ENCODE measurements at regions not wholly inside any gene's neighbourhood (a gene's known extent, or its start where the extent isn't known, plus 50 kb on each side); places are given as distances from the start of the nearest gene placed in this dataset.
A peak's percentile ranks its signal among the peaks of the same experiment; 100 is the strongest.
"Not testable (repeated sequence)": the region's sequence is repeated elsewhere in the genome, so short reads cannot be mapped to it uniquely, and the experiment has no call there.

DNA sequence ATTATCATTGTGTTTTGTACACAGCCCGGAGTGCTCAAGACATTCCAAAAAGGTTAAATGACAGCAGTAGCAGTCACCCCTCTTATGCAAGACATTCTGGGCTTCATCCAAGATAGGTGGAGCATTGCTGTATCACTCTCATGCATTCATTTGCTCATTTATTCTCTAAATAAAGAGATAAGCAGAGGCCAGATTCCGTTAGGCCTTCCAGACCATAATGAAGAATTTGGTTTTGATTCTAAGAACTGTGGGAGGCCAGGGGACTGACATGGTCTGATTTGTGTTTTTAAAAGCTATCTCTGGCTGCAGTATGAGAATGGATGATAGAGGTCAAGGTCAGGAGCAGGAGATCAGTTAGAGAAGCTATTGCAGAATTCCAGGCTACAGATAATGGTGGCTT lies 145.8 kb downstream of the KCNRG start:
- ATAC-seq (no peak), DNase-seq (ENCODE audit: low spot score in 2 of 2) (no peak)
- Mint-ChIP-seq H3K36me3 (peaks cover 2 to 5% of the 10 kb centered on the region in 2 donors), H3K27ac (no peak overlapping the region), H3K9me3 (no peaks in the 10 kb centered on the region)

DNA sequence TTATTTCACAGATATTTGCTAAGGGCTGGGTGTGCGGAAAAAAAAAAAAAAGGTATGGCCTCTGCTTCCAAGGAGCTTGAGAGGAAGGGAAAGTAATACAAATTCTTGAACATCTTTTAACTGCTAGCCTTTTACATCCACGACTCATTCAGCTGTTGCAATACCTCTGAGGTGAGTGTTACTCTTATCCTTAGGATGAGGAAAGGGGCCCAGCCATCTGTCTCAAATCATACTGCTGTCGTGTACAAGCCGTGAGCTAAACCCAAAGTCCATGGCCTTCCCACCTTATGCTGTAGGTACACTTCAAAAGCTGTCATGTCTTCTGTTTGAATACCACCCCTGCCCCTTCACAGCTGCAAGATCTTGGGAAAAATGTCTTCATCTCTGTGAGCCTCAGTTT lies 146.8 kb downstream of the KCNRG start:
- no peaks in the 10 kb centered on the region for H3K9me3 Mint-ChIP-seq
- ATAC-seq (no peak), DNase-seq (ENCODE audit: low spot score in 2 of 2) (no peak)
- H3K36me3 Mint-ChIP-seq, result peaks cover 5% of the 10 kb centered on the region in 2 donors
- no peak overlapping the region for H3K27ac Mint-ChIP-seq

DNA sequence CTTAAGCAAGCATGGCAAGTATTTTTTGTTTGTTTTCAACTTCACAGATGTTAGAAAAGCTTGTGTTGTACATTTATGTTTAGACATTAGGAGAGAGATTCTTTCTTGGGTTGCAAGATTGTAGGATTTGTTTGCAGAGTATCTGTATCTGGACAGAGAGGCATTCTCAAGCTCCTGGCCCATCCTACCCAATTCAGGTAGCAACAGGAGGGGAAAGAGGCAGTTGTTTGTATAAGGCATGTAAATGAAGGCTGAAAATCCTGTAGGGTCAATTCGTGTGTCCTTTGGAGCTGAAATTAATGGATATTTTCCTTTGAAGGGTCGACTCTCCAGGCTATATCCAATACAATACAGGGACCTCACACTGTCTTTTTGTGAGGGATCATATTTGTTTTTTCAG lies 147.3 kb downstream of the KCNRG start:
- ATAC-seq (no peak), DNase-seq (ENCODE audit: low spot score in 2 of 2) (no peak)
- H3K9me3 Mint-ChIP-seq, result no peaks in the 10 kb centered on the region
- peaks cover 5% of the 10 kb centered on the region in 2 donors for H3K36me3 Mint-ChIP-seq
- no peak overlapping the region for H3K27ac Mint-ChIP-seq

DNA sequence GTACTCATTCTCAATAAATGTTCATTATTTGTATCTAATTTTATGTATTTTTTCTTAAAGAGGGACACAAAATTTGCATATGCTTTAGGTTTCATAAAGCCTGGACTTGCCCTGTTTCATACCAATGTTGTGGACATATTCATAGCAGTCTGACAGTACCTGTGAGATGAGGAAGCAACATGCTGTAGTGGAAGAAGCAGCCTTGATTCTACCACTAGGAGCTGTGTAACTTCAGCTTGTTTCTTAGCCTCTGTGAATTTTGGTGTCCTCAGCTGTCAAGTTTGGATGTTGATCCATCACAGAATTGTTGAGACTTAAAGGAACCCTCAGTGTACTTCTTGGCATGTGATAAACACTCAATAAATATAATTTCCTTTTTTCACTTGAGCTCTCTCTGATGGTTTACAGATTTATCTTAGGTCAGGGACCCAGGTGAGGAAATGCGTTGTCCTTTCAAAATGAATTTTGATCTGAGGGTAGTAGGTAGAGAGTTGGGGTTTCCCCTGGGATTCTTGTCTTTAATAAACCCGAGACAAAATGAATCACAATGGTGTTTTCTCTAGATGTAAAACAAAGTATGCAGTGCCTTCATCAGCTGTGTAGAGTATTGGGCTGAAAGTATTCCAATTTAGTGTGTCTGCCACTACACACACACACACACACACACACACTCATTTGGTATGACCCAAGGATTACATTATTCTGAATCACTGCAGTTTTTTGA lies 152.1 kb downstream of the KCNRG start:
- ATAC-seq, result peak; percentile 90 to 95
- no peak overlapping the region for H3K27ac Mint-ChIP-seq
- no peak for DNase-seq (ENCODE audit: low spot score in 2 of 2)
- H3K9me3 Mint-ChIP-seq, result no peaks in the 10 kb centered on the region
- peaks cover 0 to 5% of the 10 kb centered on the region in 2 donors for H3K36me3 Mint-ChIP-seq

DNA sequence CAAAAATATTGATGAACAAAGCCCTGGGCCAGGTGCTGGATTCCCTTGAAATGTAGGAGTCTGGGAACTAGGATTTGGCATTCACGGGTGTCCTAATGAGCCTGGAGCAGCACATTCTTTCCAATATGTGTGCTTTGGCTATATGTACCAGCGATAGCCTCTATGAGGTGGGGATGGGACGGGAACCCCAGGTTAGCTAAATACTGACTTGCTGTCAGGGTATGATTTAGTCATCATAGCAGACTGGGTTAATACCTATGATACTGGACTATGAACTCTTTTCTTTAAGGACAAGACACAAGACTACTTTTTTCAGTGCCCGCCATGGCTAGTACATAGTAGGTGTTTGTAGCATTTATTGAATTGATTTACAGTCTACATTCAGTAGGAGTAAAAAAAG lies 152.7 kb downstream of the KCNRG start:
- H3K36me3 Mint-ChIP-seq, result peaks cover 0 to 5% of the 10 kb centered on the region in 2 donors
- no peak overlapping the region for H3K27ac Mint-ChIP-seq
- ATAC-seq (peak; percentile 15 to 23), DNase-seq (ENCODE audit: low spot score in 2 of 2) (no peak)
- H3K9me3 Mint-ChIP-seq, result no peaks in the 10 kb centered on the region

DNA sequence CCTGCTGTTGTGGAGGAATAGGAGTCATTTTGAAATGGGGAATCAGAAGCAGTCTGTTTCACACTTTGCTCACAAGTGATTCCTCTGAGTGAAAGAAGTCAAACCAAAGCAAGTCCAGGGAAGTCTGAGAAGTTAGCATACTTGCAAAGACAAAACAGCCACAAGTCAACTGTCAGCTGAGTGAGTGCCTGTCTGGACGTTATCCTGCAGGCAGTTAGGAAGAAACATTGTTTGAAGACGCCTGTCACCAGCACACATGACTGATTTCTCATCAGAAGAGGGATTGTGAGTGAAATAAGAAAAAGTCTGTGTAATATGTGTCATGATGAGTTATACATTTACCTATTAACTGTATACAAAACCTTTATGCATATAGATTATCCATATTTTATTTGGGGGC lies 153.5 kb downstream of the KCNRG start:
- DNase-seq (ENCODE audit: low spot score in 2 of 2), result no peak
- Mint-ChIP-seq H3K36me3 (peaks cover 0 to 5% of the 10 kb centered on the region in 2 donors), H3K9me3 (no peaks in the 10 kb centered on the region), H3K27ac (no peak overlapping the region)
- ATAC-seq, result peak in 1 of 2 donors; percentile 52

DNA sequence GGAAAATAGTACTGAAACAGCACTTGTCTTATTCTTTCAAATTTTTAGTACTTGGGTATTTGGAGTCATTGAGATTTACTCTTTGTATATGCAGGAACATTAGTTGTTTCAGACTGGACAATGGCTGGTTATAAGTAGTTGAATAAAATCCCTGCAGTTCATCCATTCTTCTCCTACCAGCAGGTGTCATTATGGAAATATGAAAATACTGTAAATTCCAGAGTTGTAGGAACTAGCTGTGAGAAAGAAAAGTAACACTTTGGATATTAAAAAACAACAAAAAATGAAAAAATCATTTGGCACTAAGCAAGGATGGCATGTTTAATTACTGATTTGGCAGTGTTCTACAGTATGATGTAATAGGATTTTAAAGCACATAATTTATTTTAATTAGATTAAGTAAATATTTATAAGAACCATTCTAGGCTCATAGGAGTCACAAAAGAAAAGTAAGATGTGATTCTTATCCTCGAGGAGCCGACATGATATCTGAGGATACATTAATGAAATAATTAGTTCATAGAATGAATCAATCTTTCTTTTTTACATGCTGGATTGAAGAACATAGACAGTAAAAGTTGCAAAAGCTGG lies 155.3 kb downstream of the KCNRG start:
- ATAC-seq (no peak), DNase-seq (ENCODE audit: low spot score in 2 of 2) (no peak)
- Mint-ChIP-seq H3K36me3 (peaks cover 0 to 8% of the 10 kb centered on the region in 2 donors), H3K27ac (no peak overlapping the region), H3K9me3 (peaks cover 5% of the 10 kb centered on the region in 2 donors)

DNA sequence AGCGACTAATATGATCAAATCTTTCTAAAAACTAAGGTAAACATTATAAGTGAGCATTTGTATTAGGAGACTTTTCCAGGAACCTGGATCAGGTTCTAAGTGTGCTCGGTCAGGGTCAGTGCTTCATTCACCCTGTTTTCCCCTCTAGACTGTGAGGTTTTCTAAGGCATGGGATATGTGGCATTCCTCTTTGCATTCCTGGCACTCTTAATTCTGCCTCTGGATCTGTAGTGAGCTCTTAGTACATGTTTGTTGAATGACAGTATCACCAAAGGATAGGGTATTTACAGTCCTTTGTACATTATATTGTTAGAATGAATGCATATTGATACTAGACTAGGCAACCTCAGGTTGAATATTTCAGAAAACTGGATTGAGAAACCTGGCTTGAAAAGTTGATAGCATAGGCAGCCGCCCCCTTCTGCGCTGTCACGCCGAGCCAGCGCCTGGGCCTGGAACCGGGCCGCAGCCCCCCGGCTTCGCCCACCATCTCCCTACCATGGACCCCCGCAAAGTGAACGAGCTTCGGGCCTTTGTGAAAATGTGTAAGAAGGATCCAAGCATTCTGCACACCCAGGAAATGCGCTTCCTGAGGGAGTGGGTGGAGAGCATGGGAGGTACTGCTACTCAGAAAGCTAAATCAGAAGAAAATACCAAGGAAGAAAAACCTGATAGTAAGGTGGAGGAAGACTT lies 156.5 kb downstream of the KCNRG start:
- H3K27ac Mint-ChIP-seq, result no peak overlapping the region
- peaks cover 0 to 6% of the 10 kb centered on the region in 2 donors for H3K36me3 Mint-ChIP-seq
- ATAC-seq (no peak), DNase-seq (ENCODE audit: low spot score in 2 of 2) (no peak)
- peaks cover 5% of the 10 kb centered on the region in 2 donors for H3K9me3 Mint-ChIP-seq

DNA sequence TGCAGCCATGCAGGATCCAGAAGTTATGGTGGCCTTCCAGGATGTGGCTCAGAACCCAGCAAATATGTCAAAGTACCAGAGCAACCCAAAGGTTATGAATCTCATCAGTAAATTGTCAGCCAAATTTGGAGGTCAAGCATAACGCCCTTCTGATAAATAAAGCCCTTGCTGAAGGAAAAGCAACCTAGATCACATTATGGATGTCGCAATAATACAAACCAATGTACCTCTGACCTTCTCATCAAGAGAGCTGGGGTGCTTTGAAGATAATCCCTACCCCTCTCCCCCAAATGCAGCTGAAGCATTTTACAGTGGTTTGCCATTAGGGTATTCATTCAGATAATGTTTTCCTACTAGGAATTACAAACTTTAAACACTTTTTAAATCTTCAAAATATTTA lies 157.8 kb downstream of the KCNRG start:
- not testable (repeated sequence) for H3K36me3 Mint-ChIP-seq; DNase-seq (ENCODE audit: low spot score in 2 of 2); H3K27ac Mint-ChIP-seq; H3K9me3 Mint-ChIP-seq; ATAC-seq

DNA sequence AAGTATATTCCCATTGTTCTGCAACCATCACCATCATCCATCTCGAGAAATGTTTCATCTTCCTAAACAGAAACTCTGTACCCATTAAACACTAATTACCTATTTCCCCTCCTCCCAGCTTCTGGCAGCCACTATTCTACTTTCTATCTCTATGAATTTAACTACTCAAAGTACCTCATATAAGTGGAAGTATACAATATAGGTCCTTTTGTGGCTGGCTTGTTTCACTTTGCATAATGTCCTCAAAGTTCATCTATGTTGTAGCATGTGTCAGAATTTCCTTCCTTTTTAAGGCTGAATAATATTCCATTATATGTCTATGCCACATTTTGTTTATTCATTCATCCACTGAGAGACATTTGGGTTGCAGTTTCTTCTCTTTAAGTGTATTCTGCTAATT lies 159.4 kb downstream of the KCNRG start:
- Mint-ChIP-seq H3K36me3 (peaks cover 0 to 6% of the 10 kb centered on the region in 2 donors), H3K27ac (no peak overlapping the region), H3K9me3 (peaks cover 5% of the 10 kb centered on the region in 2 donors)
- ATAC-seq (no peak), DNase-seq (ENCODE audit: low spot score in 2 of 2) (no peak)

DNA sequence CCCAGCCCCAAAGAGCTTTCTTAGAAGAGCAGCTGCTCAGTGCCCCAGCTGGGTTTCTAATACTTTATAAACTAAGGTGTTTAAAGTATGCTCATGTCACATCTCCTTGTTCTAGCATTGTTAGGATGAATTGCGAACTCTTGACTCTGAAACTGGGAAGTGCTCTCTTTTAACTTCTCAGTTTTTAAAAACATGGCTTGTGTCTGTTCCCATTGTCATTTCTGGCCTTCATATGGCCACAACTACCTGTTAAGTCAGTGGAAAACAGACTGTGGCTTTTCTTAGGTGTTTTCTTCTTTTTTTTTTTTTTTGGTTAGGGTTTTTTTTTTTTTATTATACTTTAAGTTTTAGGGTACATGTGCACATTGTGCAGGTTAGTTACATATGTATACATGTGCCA lies 164.7 kb downstream of the KCNRG start:
- no peak for DNase-seq (ENCODE audit: low spot score in 2 of 2)
- Mint-ChIP-seq H3K9me3 (no peaks in the 10 kb centered on the region), H3K36me3 (peaks cover 0 to 6% of the 10 kb centered on the region in 2 donors), H3K27ac (no peak overlapping the region)
- ATAC-seq, result no peak

DNA sequence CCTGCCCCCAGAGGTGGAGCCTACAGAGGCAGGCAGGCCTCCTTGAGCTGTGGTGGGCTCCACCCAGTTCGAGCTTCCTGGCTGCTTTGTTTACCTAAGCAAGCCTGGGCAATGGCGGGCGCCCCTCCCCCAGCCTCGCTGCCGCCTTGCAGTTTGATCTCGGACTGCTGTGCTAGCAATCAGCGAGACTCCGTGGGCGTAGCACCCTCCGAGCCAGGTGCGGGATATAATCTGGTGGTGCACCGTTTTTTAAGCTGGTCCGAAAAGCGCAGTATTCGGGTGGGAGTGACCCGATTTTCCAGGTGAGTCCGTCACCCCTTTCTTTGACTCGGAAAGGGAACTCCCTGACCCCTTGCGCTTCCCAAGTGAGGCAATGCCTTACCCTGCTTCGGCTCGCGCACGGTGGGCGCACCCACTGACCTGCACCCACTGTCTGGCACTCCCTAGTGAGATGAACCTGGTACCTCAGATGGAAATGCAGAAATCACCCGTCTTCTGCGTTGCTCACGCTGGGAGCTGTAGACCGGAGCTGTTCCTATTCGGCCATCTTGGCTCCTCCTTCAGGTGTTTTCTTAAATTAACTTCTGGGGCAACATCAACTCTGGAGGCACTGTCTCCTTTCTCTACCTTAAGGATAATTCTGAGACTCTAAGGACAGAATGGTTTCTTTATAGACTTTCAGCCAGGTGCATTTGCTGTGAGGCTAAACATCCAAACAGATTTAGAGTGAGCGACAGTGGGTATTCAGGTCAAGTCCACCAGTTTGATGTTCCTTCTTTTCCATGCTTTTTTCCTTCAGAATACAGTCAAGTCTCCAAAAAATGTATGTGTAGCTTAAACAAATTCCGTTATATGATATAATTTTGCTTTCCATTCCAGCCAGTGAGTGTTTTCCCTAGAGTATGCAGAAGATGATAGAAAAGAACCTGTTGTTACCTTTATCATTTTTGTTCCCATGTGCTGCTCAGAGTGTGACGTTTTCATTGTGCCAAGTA lies 170.8 kb downstream of the KCNRG start:
- H3K27ac Mint-ChIP-seq; H3K36me3 Mint-ChIP-seq; ATAC-seq; H3K9me3 Mint-ChIP-seq; DNase-seq (ENCODE audit: low spot score in 2 of 2): not testable (repeated sequence)

DNA sequence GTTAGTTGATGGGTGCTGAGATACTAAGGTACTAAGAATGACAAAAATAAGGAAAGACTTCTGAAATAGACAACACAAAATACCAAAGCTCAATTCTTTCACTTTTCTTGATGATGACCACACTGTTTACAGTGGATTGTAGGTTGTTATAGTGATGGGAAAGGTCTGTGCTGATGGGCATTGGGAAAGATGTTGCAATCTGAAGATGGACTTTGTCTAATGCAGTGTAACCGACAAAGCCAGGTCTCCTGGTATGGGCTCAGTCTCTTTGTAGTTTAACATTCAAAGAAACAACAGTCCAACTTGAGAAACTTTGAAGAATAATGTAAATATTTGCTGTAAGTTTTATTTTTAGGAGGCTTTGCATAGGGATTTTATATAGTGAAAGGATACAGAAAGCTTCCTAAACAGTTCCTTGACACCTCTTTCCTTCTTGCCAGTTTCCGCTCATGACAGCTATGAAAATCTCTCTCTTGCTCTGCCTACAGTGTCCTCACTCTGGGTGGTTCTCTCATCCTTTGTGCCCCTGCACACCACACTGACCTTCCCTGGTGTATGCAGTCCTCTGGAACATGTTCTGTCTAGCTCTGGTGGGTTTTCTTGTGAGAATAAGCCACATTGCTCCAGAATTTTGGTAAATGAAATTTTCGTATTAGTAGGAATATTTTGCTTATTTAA lies 172.2 kb downstream of the KCNRG start:
- Mint-ChIP-seq H3K27ac (no peak overlapping the region), H3K9me3 (no peaks in the 10 kb centered on the region)

DNA sequence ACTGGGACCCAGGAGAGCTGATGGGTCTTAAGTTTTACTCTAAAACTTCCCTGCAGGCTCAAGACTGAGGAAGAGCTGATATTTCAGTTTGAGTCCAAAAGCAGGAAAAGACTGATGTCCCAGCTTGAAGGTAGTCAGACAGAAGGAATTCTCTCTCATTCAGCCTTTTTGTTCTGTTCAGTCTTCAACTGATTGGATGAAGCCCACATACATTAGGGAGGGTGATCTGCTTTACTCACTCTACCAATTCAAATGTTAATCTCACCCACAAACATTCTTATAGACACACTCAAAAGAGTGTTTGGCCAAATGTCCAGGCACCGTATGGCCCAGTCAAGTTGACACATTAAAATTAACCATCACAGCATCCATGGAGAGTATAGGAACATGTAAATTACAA lies 173.5 kb downstream of the KCNRG start:
- Mint-ChIP-seq H3K27ac (no peak overlapping the region), H3K9me3 (no peaks in the 10 kb centered on the region), H3K36me3 (no peaks in the 10 kb centered on the region)
- no peak for ATAC-seq
- DNase-seq (ENCODE audit: low spot score in 2 of 2), result no peak

More for the DNA sequence above, 172.2 kb downstream of the KCNRG start:
- ATAC-seq (no peak), DNase-seq (ENCODE audit: low spot score in 2 of 2) (no peak)
- H3K36me3 Mint-ChIP-seq, result no peaks in the 10 kb centered on the region

DNA sequence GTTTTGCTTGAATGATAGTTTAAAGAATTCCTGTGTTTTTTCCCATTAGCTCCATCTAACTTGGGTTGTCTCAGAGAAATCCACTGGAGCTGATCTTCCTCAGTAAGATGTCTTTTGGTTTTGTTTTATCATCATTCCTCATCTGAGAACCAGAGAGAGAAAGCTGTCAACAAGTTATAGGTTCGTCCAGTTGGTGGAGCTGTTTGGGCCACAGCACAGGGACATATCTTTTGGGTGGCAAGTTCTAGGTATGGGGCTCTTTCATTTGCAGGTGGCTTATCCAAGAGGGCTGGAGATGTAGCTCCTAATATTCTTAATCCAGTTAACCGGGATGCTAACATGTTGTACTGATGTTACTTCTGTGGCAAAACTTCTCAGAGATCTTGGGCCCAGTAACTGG lies 174.2 kb downstream of the KCNRG start:
- H3K36me3 Mint-ChIP-seq, result no peaks in the 10 kb centered on the region
- ATAC-seq (no peak), DNase-seq (ENCODE audit: low spot score in 2 of 2) (no peak)
- no peak overlapping the region for H3K27ac Mint-ChIP-seq
- H3K9me3 Mint-ChIP-seq, result no peaks in the 10 kb centered on the region

DNA sequence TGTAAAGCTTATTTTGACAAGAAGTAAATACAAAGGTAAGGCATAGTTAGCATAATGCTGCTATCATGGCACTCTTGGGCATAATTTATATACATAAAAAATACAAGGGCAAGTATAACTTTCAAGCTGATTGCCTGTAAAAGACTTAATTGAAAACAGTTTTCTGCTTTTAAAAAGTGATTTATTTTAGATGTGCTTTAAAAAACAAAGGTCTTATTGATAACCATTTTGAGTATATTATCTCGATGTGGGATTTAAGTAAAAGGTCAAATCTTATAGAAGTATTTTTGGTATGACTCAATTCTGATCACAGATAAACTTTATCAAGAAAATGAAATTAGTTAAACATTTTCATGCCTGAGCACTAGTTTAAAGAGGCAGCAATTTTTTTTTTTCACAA lies 175.8 kb downstream of the KCNRG start:
- DNase-seq (ENCODE audit: low spot score in 2 of 2) (no peak), ATAC-seq (no peak)
- Mint-ChIP-seq H3K9me3 (no peaks in the 10 kb centered on the region), H3K27ac (no peak overlapping the region), H3K36me3 (no peaks in the 10 kb centered on the region)
